D341Med (cell line): ENCODE measurements at regions not wholly inside any gene's neighbourhood (a gene's known extent, or its start where the extent isn't known, plus 50 kb on each side); places are given as distances from the start of the nearest gene placed in this dataset.
"Not testable (repeated sequence)": the region's sequence is repeated elsewhere in the genome, so short reads cannot be mapped to it uniquely, and the experiment has no call there.

Source experiments
- DNase-seq: peaks from one replicate; pipeline ENCODE4 v3.0.0; 2012; ENCODE audit warnings: low spot score

GRCh38 chr12:88368077-88368476 lies 212.2 kb downstream of the KITLG start:
- not testable (repeated sequence) for DNase-seq

GRCh38 chr12:88371416-88372183 lies 208.7 kb downstream of the KITLG start:
- DNase-seq, result no peak

GRCh38 chr12:88375306-88376305 lies 204.7 kb downstream of the KITLG start:
- no peak for DNase-seq

GRCh38 chr12:88377973-88378372 lies 202.3 kb downstream of the KITLG start:
- no peak for DNase-seq

GRCh38 chr12:88381466-88381865 lies 198.8 kb downstream of the KITLG start:
- DNase-seq, result no peak

- DNase-seq, result no peak
These were observed 196.9 kb downstream of the KITLG start for GRCh38 chr12:88383405-88383804.

- DNase-seq, result no peak
These were observed 191.4 kb downstream of the KITLG start for GRCh38 chr12:88388566-88389540.

- no peak for DNase-seq
These were observed 189.5 kb downstream of the KITLG start for GRCh38 chr12:88390811-88391210.

- DNase-seq, result no peak
These were observed 188.7 kb downstream of the KITLG start for GRCh38 chr12:88391556-88391955.

- DNase-seq, result peak; percentile 47
These were observed 187.1 kb downstream of the KITLG start for GRCh38 chr12:88393017-88393767.

GRCh38 chr12:88398031-88398430 lies 182.2 kb downstream of the KITLG start:
- no peak for DNase-seq

- no peak for DNase-seq
These were observed 180.5 kb downstream of the KITLG start for GRCh38 chr12:88399811-88400210.

GRCh38 chr12:88400302-88400701 lies 180.0 kb downstream of the KITLG start:
- no peak for DNase-seq

GRCh38 chr12:88401155-88401554 lies 179.1 kb downstream of the KITLG start:
- no peak for DNase-seq

- no peak for DNase-seq
These were observed 173.4 kb downstream of the KITLG start for GRCh38 chr12:88406905-88407304.

GRCh38 chr12:88408823-88409222 lies 171.4 kb downstream of the KITLG start:
- DNase-seq, result no peak

- DNase-seq, result no peak
These were observed 171.0 kb downstream of the KITLG start for GRCh38 chr12:88409257-88409656.

GRCh38 chr12:88411689-88412088 lies 168.6 kb downstream of the KITLG start:
- no peak for DNase-seq

- no peak for DNase-seq
These were observed 166.6 kb downstream of the KITLG start for GRCh38 chr12:88413646-88414045.

GRCh38 chr12:88416155-88416554 lies 164.1 kb downstream of the KITLG start:
- DNase-seq, result no peak

GRCh38 chr12:88416786-88417185 lies 163.5 kb downstream of the KITLG start:
- no peak for DNase-seq
